ENCODE measurements at regions not wholly inside any gene's neighbourhood (a gene's known extent, or its start where the extent isn't known, plus 50 kb on each side); places are given as distances from the start of the nearest gene placed in this dataset.
"Not testable (repeated sequence)": the region's sequence is repeated elsewhere in the genome, so short reads cannot be mapped to it uniquely, and the experiment has no call there.

GRCh38 chr9:42325142-42325541 lies 141.7 kb downstream of the SPATA31A6 start:
- TF ChIP-seq, protein P1, sequence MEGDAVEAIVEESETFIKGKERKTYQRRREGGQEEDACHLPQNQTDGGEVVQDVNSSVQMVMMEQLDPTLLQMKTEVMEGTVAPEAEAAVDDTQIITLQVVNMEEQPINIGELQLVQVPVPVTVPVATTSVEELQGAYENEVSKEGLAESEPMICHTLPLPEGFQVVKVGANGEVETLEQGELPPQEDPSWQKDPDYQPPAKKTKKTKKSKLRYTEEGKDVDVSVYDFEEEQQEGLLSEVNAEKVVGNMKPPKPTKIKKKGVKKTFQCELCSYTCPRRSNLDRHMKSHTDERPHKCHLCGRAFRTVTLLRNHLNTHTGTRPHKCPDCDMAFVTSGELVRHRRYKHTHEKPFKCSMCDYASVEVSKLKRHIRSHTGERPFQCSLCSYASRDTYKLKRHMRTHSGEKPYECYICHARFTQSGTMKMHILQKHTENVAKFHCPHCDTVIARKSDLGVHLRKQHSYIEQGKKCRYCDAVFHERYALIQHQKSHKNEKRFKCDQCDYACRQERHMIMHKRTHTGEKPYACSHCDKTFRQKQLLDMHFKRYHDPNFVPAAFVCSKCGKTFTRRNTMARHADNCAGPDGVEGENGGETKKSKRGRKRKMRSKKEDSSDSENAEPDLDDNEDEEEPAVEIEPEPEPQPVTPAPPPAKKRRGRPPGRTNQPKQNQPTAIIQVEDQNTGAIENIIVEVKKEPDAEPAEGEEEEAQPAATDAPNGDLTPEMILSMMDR (conservative IDR thresholded peaks at IDR 0.05; ENCODE audit: low read length), result not testable (repeated sequence)
- not testable (repeated sequence) for TF ChIP-seq EZH2phosphoT487 (IDR thresholded peaks at IDR 0.05; ENCODE audit: borderline replicate concordance)

Data from Loucy (cell line).